DMS79 (cell line): ENCODE measurements at regions not wholly inside any gene's neighbourhood (a gene's known extent, or its start where the extent isn't known, plus 50 kb on each side); places are given as distances from the start of the nearest gene placed in this dataset.
"Not testable (repeated sequence)": the region's sequence is repeated elsewhere in the genome, so short reads cannot be mapped to it uniquely, and the experiment has no call there.

Experiments
- DNase-seq: peaks from one replicate; lab custom pipeline; 2025; lab: John Stamatoyannopoulos, UW

DNA sequence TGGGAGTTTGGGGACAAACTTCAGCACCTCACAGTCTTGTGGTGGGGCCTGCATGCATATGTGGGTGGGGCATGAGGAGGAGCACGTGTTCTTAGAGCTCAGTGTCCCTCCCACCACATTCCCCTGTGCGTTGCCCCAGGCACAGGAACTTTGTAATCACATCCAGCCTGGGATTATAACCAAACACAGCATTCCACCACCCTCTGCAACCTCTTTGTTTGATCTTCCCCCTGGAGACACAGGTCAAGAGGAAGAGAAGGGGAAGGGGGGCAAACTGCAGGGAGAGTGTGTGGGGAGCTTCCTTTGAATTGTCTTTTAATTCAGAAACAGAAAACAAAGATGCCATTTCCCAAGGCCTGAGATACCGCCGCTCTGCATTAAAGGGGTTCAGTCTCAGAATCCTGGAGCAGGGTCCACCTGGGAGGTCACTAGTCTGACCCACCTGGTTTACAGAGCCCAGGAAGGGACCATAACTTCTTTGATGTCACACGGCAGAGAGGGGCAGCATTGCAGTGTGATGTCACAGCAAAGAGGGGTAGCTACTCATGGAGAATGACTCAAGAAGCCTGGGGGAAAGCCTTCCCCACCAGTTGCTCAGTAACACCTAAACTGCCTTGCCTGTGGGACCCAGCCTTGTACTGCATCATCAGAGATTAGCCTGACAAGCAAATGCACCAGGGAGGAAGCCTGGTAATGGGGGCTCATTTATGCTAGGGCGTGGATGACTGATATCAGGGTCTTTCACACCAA, 106.3 kb upstream of the RNU6-1 start:
- DNase-seq = no peak

DNA sequence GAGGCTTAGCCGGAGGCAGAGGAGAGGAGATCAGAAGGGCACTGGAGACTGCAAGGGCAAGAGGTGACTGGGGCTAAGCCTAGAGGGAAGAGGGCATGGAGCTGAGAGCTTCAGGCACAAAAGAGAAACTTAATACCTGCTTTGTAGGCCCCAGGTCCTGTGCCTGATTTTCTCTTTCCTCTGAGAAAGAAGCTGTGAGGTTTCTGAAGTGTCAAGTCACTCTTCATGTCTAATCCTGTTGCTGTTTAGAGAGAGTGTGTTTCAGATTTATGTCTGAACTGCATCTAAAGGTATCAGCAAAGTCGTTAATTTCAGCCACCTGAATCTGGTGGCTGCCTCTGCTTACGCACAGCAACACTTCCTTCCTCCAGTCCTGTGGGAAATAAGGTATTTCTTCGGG, 106.9 kb upstream of the RNU6-1 start:
- no peak for DNase-seq

DNA sequence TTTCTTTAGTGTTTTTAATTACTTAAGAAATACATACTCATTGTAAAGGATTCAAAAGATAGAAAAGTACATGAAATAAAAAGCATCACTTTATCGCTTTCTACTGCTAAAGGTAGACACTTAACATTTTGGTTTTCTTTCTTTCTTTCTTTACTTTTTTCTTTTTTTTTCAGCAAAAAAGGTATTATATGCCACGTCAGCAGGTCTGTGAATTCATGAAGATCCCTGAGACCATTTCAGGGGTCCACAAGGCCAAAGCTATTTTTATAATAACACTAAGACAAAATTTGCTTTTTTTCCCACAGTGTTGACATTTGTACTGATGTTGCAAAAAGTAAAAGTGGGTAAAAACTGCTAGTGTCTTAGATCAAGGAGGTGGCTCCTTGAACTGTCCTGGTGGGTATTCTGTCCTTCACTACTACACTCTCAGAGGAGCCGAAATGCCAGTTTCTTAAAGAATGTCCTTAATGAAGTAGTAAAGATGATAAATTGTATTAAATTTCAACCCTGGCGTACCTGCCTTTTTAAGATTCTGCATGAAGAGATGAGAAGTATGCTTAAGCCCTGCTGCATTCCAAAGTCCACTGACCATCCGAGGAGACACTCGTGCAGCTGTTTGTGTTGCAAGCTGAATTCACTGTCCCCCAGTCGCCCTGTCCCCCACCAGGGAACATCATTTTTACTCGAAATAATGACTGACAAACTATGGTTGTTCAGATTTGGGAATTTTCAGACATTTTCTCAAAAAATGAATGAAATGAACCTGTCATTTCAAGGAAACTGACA, 106.7 kb upstream of the PIAS1 start:
- no peak for DNase-seq

DNA sequence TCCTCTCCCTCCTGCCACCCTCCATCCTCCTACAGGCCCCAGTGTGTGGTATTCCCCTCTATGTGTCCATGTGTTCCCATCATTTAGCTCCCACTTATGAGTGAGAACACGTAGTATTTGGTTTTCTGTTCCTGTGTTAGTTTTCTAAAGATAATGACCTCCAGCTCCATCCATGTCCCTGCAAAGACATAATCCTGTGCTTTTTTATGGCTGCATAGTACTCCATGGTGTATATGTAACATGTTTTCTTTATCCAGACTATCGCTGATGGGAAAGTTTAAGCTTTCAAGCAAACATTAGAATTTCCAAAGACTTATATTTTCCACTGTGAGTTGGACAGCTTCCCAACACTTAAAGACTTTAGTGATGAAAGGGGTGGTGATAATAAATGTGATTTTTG, 105.9 kb upstream of the PIAS1 start:
- DNase-seq = no peak

DNA sequence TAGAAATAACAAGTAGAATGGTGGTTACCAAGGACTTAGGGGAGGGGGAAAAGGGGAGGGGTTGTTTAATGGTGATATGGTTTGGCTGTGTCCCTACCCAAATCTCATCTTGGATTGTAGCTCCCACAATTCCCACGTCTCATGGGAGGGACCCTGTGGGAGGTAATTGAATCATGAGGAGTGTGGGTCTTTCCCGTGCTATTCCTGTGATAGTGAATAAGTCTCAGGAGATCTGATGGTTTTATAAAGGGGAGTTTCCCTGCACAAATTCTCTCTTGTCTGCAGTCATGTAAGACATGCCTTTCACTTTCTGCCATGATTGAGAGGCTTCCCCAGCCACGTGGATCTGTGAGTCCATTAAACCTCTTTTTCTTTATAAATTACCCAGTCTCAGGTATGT, 102.9 kb upstream of the PIAS1 start:
- DNase-seq = not testable (repeated sequence)

DNA sequence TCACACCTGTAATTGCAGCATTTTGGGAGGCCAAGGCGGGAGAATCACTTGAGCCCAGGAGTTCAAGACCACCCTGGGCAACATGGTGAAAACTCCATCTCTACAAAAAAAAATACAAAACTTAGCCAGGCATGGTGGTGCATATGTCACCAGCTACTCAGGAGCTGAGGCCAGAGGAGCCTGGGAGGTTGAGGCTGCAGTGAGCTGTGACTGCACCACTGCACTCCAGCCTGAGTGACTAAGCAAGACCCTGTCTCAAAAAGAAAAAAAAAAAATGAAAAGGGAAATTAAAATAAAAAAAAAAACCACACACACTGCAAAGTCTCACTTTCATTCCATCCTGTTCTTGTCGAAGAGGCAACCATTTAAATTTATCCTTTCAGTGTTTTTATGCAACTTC, 100.8 kb upstream of the PIAS1 start:
- no peak for DNase-seq

DNA sequence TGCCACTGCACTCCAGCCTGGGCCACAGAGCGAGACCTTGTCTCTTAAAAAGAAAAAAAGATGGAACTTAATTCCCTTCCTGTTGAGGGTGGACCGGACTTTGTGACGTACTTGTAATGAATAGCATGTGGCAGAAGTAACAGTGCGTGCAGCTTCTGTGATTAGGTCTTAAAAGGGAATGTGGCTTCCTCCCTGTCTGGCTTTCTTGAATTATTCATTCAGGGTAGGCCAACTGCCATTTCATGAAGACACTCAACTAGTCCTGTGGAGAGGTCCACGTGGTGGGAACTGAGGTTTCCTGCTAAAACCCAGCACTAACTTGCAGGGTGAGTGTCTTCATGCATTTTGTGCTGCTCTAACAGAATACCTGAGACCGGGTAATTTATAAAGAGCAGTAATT, 98.9 kb upstream of the PIAS1 start:
- DNase-seq = no peak

DNA sequence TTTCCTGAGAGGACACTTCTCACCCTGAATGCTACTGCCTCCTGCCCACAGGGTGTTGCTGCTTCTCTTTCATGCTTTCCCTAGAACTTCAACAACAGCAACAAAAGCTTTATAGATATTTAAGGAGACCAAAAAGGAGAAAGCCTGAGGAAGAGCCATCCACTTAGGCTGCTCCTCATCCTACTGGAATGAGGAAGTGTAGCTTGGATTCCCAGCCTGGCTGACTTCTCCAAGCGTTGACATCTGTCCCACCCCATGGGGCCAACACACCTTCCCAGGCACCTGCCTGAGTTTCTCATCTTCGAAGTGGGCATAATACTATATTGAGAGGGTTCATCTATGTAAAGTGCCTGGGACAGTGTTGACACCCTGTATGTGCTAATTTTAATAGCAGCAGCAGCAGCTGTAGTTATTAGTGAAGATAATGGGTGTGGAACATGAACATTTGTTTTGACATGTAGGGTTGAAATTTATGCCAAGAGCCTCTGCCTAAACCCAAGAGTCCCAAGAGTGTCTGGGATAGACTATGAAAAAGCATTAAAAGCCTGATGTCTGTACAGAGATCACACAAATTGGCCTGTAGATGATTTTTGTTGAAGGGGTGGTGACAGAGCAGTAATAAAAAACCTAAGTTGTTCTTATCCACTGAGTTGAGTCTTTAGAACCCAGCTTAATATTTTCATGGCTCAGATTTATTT, 96.5 kb upstream of the PIAS1 start:
- DNase-seq = no peak

DNA sequence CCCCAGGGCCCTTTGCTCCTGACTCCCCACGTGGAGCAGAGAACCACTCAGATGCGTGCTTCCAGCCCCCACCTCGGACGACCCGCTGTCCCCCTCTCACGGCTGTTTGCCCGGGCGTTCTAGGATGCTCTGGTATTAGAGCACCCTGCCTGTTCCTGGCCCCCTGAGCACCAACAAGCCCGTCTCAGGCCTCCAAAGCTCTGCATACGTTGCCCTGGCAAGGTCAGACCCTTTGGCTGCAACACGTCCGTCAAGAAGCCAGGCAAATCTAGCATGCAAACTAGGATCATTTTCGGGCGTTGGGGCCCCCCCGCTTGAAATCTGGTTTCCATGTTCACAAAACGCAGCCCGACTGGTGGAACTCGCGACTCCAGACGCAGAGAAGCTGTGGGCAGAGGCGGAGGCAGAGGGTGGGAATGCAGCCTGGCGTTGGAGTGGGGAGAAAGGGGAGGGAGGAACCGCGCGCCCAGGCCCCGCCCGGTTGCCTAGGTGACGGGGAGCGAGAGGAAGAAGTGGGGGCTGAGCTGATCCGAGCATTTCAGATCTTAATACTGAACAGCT, 86.2 kb upstream of the PIAS1 start:
- peak; percentile 29 for DNase-seq

DNA sequence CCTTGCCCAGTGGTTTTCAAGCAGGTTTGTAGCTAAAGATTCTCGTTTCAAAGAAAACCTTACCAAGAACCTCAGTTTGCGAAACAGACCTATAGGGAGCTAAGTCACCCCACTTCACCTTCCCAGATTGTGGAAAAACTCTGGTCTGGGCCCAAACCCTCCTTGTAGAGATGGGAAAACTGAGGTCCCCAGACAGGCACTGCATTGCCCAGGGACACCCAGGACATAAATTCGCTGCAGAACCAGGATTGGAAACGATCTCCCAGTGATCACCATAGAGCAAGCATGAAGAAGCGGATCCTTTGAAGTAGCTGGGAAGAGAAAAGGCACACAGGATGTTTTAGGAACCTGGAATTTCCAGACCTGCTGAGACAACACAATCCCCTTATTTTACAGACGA, 85.6 kb upstream of the PIAS1 start:
- no peak for DNase-seq

DNA sequence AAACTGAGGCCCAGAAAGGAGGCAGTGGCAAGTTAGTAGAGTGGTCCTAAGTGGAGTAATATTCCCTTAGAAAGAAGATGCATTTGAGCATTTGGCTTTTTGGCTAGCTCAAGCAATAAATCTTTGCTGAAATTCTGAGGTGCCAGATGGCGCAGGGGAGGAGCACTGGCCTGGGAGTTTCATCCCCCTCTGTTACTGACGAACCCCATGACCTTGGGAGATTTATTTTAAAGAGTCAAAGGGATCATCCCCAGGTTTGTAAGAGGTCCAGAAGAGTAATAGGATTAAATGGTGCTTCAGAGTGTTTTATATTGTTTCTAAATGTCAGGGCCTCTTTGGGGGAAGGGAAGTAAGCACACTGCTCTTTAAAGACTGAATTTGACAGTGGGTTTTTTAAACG, 85.1 kb upstream of the PIAS1 start:
- no peak for DNase-seq

DNA sequence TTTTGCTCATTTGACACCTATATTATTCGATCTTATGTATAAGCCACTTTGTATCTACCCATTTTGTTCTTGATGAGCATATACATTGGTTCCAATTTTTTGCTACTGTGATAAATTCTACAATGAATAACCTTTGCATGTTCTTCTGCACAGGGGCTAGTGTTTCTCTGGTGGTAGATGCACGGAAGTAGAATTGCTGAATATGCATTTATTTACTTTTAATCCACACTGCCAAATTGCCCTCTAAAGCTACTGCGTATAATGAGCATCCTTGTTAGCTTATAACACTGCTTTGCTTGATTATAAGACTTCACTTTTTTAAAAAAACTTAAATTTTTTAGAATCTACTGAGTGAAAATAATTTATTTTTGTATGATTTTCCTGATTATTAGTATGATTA, 84.2 kb upstream of the PIAS1 start:
- DNase-seq = no peak

DNA sequence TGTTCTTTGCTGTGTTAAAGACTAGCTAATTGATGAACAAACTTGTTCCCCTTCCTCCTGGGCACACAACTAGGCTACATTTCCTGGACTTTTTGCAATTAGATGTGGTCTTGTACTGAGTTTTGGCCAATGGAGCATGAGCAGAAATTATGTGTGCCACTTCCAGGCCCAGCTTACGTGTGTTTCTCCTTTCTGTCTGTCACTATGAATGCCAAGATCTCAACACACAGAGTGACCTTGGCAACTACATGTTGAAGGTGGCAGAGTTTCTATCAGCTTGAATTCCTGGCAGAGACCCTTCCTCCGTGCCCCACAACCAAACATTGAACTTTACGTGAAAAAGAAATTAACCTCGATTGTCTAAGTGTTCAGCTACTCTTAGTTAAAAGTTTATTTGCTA, 81.7 kb upstream of the PIAS1 start:
- no peak for DNase-seq

DNA sequence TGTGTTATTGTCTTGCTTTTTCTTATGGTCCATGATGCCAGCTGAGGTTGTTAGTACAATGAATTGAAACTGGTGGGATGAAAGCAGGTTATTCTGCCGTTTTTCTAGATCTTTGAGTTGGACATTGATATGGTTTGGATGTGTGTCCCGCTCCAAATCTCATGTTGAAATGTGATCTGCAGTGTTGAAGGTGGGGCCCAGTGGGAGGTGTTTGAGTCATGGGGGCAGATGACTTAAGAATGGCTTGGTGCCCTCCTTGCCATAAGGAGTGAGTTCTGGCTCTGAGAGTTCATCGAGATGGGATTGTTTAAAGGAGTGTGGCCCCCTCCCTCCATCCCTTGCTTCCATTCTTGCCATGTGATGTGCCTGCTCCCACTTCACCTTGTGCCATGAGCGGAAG, 80.3 kb upstream of the PIAS1 start:
- DNase-seq = no peak

DNA sequence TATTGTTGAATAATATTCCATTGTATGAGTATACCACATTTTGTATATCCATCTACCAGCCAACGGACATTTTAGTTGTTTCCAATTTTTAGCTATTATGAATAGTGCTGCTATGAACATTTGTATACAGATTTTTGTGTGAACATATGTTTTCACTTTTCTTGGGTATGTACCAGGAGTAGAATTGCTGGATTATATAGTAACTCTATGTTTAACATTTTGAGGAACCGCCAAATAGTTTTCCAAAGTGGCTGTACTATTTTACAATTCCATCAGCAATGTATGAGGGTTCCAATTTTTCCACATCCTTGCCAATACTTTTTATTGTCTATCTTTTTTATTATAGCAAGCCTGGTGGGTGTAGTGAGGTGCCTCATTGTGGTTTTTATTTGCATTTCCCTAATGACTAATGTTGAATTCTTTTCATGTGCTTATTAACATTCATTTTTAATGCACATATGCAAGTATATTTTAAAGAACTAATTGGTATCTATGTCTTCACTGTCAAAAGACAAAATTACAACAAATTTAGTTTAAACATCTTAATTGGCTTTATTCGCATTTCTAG, 77.5 kb upstream of the PIAS1 start:
- DNase-seq = no peak

DNA sequence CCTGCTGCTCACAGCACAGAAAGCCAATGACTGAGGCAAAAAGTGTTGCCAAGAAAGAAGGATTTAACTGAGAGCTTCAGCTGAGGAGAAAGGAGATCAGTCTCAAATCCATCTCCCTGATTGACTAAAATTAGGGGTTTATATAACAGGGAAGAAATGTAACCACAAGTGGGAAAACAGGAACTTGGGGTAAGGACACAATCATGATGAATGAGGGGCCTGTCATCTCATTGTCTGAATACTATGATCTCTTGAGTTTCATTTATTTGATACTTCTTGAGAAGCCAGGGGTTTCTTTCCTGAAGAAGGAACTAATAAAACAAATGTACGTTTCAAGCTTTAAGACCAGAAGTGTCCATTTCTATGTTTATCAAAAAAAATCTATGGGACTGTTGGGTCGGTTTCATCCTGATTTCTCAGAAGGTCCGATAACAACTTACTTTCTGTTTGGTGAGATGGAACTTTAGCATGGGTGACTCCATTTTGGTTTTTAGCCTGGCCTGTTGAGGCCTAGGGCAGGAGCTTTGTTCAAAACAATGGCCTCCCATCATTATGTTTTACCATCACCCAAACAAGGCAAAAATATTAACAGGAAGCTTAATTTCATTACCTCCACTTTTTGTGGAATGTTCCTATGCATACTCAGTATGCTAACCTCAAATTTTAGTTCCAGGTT, 76.6 kb upstream of the PIAS1 start:
- no peak for DNase-seq

DNA sequence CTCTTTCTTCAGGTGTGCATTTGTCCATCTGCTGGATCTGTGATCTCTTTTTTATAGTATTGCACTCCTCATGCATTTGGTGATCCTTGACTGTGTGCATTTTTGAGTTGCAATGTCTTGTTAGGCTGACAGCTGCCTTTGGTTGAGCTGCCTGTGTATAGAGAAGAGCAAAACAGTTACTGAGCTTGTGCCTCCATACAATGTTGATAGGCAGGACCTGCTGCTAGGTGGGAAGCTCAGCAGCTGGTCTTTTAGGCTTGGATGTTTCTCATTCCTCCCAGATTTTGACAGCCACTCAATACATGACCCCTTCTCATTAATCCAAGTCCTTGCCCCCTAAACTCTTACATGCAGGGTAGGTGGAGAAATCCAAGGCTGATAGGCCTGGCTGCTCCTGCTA, 74.8 kb upstream of the PIAS1 start:
- no peak for DNase-seq

DNA sequence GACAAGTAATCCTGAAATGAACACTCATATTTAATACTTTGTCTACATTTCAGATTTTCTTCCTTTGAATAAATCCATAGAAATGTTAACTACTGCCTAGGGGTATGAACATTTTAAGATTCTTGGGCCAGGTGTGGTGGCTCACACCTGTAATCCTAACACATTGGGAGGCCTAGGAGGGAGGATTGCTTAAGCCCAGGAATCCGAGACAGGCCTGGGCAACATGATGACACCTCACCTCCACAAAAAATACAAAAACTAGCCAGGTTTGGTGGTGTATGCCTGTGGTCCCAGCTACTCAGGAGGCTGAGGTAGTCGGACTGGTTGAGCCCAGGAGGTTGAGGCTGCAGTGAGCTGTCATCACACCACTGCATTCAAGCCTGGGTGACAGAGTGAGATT, 73.9 kb upstream of the PIAS1 start:
- no peak for DNase-seq

DNA sequence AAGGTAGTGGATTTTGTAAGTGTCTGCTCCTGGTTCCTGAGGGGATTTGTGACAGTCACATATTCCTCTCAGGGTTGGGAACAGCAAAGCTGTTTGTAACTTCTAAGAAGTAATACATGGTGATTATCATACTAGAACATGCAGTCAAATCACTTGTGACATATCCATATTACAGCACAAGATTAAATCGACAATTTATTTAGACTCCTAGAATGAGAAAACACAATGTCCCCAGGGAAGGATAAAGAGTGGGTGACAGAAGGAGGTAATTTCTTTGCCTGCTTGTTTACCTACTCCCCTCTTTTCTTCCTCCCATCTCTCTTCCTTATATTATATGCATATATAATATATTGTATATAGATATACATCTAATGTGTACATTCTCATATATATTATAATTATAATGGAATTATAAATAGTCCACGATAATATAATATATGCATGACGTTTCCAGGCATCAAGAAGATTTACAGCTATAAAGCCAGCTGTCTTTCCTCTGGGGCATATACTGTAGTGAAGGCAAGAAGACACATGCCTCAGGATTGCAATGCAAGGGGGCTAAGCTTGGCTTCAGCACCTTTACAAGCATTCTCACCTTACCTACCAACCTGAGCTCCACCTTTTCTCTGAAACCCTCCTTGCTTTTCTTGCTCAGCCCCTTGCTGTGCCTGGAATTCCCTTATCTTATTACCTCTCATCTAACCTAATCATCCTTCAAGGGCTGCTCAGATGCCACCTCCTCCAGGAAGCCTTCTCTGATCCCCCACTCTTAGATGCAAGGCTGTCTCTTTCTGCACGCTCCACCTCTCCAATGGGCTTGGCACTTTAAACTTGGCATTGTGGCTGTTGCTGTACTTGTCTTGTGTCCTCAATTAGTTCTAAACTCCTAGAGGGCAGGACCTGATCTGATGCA, 73.1 kb upstream of the PIAS1 start:
- DNase-seq = no peak

DNA sequence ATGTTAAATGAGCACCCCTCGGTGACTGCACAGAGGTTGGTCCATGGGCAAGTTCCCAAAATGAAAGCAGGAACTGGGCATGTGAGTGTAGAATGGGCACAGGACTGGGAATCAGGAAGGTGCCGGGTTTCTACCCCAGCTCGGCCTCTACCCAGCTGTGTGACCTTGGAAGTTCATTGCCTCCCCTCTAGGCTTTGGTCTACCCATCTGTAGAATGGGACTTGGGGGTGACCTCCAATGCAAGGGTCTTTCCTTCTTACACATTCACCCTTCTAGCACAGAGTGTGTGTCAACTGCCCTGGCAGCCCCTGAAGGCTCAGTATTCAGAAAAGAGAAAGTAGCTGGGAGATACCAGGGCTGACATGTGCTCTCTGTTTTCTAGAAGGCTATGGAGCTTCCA, 72.3 kb upstream of the PIAS1 start:
- no peak for DNase-seq

DNA sequence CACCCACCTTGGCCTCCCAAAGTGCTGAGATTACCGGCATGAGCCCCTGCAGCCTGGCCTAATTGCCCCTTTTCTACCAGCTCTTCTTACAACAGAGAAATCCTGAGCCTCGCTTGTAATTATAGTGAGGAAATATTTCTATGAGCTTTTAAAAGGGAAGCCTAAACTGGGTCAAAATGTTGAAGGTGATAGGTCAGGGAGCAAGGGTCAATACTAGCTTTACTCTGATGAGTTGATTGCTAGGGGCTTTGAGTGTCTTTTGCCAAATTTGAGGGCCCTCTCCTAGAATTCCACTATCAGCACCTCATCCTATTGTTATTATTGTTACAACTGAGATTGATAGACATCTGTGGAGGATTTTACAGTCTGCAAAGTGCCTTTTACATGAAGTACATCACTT, 62.4 kb upstream of the PIAS1 start:
- no peak for DNase-seq
